GM23338 (cell line): ENCODE measurements at regions not wholly inside any gene's neighbourhood (a gene's known extent, or its start where the extent isn't known, plus 50 kb on each side); places are given as distances from the start of the nearest gene placed in this dataset.

Experiments used
- ATAC-seq: fragments of 200-7000 bp; cut with Tn5 transposase; 3 replicates; pipeline ENCODE4 v1.9.1; 2020
- DNase-seq: peaks from one replicate; pipeline ENCODE4 v3.0.0-alpha.2; 2015; ENCODE audit warnings: low spot score
- H2AFZ ChIP-seq: fragments of 200-600 bp; sonication (generic); 2 replicates; pipeline ENCODE4 v1.8.0; 2016; ENCODE audit warnings: antibody characterized with exemption, mild to moderate bottlenecking, moderate library complexity
- H3F3A ChIP-seq: fragments of 200-600 bp; sonication (generic); replicated peaks from 2 replicates; pipeline ENCODE4 v1.8.0; 2017; ENCODE audit warnings: antibody characterized with exemption, mixed run types, low read depth
- H3K27ac ChIP-seq: fragments of 200-600 bp; sonication (generic); 2 replicates; pipeline ENCODE4 v1.6.1; 2016; ENCODE audit warnings: low read depth
- H3K27me3 ChIP-seq: fragments of 200-600 bp; sonication (generic); 2 replicates; pipeline ENCODE4 v1.8.0; 2016; ENCODE audit warnings: mild to moderate bottlenecking, mixed run types, moderate library complexity; ENCODE audit not compliant: insufficient read depth
- H3K36me3 ChIP-seq: fragments of 200-600 bp; sonication (generic); 2 replicates; pipeline ENCODE4 v1.8.0; 2016; ENCODE audit warnings: mild to moderate bottlenecking; ENCODE audit not compliant: insufficient read depth
- H3K4me1 ChIP-seq: fragments of 200-600 bp; sonication (generic); 2 replicates; pipeline ENCODE4 v1.8.0; 2016; ENCODE audit warnings: mild to moderate bottlenecking, moderate library complexity; ENCODE audit not compliant: insufficient read depth
- H3K4me2 ChIP-seq: fragments of 200-600 bp; sonication (generic); 2 replicates; pipeline ENCODE4 v1.7.1; 2017; ENCODE audit warnings: mixed run types
- H3K4me3 ChIP-seq: fragments of 200-600 bp; sonication (generic); 2 replicates; pipeline ENCODE4 v1.6.1; 2016; ENCODE audit warnings: mixed run types
- H3K79me2 ChIP-seq: fragments of 200-600 bp; sonication (generic); replicated peaks from 2 replicates; pipeline ENCODE4 v1.8.0; 2017; ENCODE audit warnings: mild to moderate bottlenecking; ENCODE audit not compliant: insufficient read depth
- H3K9me2 ChIP-seq: fragments of 200-600 bp; sonication (generic); 2 replicates; pipeline ENCODE4 v1.8.0; 2017; ENCODE audit not compliant: insufficient read depth
- H4K20me1 ChIP-seq: fragments of 200-600 bp; sonication (generic); replicated peaks from 2 replicates; pipeline ENCODE4 v1.8.0; 2017; ENCODE audit warnings: mild to moderate bottlenecking; ENCODE audit not compliant: insufficient read depth
- H3K27ac Mint-ChIP-seq: 2 replicates; pipeline ENCODE4 v1.8.0; 2020; ENCODE audit warnings: inconsistent platforms, mild to moderate bottlenecking, moderate library complexity, mixed read lengths
- H3K27me3 Mint-ChIP-seq: 3 replicates; pipeline ENCODE4 v1.8.0; 2022; ENCODE audit warnings: low read depth, mild to moderate bottlenecking, moderate library complexity, mixed read lengths, inconsistent platforms; ENCODE audit not compliant: insufficient read depth, poor library complexity
- H3K36me3 Mint-ChIP-seq: 3 replicates; pipeline ENCODE4 v1.8.0; 2021; ENCODE audit warnings: low read depth, mild to moderate bottlenecking, inconsistent platforms, moderate library complexity, mixed read lengths
- H3K4me1 Mint-ChIP-seq: 3 replicates; pipeline ENCODE4 v1.8.0; 2020; ENCODE audit warnings: mild to moderate bottlenecking, inconsistent platforms, mixed read lengths
- H3K4me3 Mint-ChIP-seq: 3 replicates; pipeline ENCODE4 v1.8.0; 2021; ENCODE audit warnings: moderate library complexity, mild to moderate bottlenecking, inconsistent platforms, mixed read lengths
- H3K9me3 Mint-ChIP-seq: 3 replicates; pipeline ENCODE4 v1.8.0; 2020; ENCODE audit warnings: moderate library complexity, mild to moderate bottlenecking, inconsistent platforms, mixed read lengths
- CREB1 ChIP-seq: fragments of 250-450 bp; sonication (Bioruptor Pico); IDR thresholded peaks from 2 replicates; pipeline ENCODE4 v1.5.0; 2020; ENCODE audit warnings: low read depth, mild to moderate bottlenecking, moderate library complexity
- CTCF ChIP-seq, 2 experiments: fragments of 200-600 bp in 1 of 2; sonication (generic) in 1 of 2; conservative IDR thresholded peaks; 2 replicates each; pipeline versions ENCODE4 v1.5.1 to v1.6.1; 2016 to 2017; ENCODE audit warnings: antibody characterized with exemption in 2 of 2, low read depth in 2 of 2, mild to moderate bottlenecking in 2 of 2, moderate library complexity in 1 of 2
- EZH2 ChIP-seq: fragments of 200-600 bp; sonication (generic); IDR thresholded peaks from one replicate; pipeline ENCODE4 v1.8.0; 2017; ENCODE audit warnings: antibody characterized with exemption, mild to moderate bottlenecking, low read depth; ENCODE audit not compliant: unreplicated experiment
- EZH2phosphoT487 ChIP-seq: fragments of 200-600 bp; sonication (generic); IDR thresholded peaks from one replicate; pipeline ENCODE4 v1.8.1; 2018; ENCODE audit warnings: antibody characterized with exemption; ENCODE audit not compliant: unreplicated experiment
- NANOG ChIP-seq: IDR thresholded peaks from 2 replicates; pipeline ENCODE4 v1.6.1; 2016; ENCODE audit warnings: antibody characterized with exemption, borderline replicate concordance
- REST ChIP-seq: IDR thresholded peaks from one replicate; pipeline ENCODE4 v1.6.1; 2018; ENCODE audit warnings: antibody characterized with exemption; ENCODE audit not compliant: unreplicated experiment
- STAT1 ChIP-seq: IDR thresholded peaks from one replicate; pipeline ENCODE4 v1.6.1; 2016; ENCODE audit warnings: antibody characterized with exemption; ENCODE audit not compliant: unreplicated experiment
- ZNF114 ChIP-seq: fragments of 250-450 bp; sonication (Bioruptor Pico); IDR thresholded peaks from 2 replicates; pipeline ENCODE4 v1.5.0; 2020; ENCODE audit warnings: mild to moderate bottlenecking, moderate library complexity
- TF ChIP-seq, protein P1 (sequence below): IDR thresholded peaks from 2 replicates; pipeline ENCODE4 v1.6.1; 2016; ENCODE audit warnings: antibody characterized with exemption

DNA sequence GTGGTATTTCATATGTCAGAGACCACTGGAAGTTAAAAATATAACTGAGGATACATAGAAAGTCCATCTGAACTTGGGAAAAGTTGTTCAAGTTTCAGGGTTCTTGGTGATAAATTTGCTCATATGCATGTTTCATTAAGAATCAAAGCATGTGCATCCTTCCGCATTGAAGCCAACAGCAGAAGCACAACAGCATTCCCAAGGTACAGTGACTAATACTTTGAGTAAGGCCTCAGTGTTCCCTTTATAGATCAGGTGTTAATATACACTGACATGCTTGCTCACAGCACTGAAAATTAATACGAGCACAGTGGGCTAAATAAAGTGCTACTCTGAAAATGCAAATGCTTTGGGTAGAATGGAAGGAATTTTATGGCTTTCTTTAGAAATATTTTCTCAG lies 691.1 kb downstream of the METTL15 start:
- H3K27me3 ChIP-seq: no peaks in the 10 kb centered on the region
- no peak overlapping the region for H3K4me3 ChIP-seq
- Mint-ChIP-seq H3K4me3 (no peak overlapping the region), H3K9me3 (no peaks in the 10 kb centered on the region), H3K27ac (no peak overlapping the region), H3K36me3 (no peaks in the 10 kb centered on the region; the same call in 2 of the 3 replicates), H3K4me1 (peaks cover 21% of the 10 kb centered on the region), H3K27me3 (no peaks in the 10 kb centered on the region)
- no peaks in the 10 kb centered on the region for H3K36me3 ChIP-seq
- no peaks in the 10 kb centered on the region for H3F3A ChIP-seq
- no peak overlapping the region for H3K4me2 ChIP-seq
- H2AFZ ChIP-seq: no peak overlapping the region
- H3K27ac ChIP-seq: no peak overlapping the region
- no peaks in the 10 kb centered on the region for H3K9me2 ChIP-seq
- H4K20me1 ChIP-seq: no peaks in the 10 kb centered on the region
- ATAC-seq: no peak
- TF ChIP-seq CTCF (conservative IDR thresholded peaks at IDR 0.05; ENCODE audit: low read depth in 2 of 2) (no peak), NANOG (no peak)
- DNase-seq: no peak
- H3K4me1 ChIP-seq: peaks cover 17% of the 10 kb centered on the region
- H3K79me2 ChIP-seq: no peaks in the 10 kb centered on the region

- 0 out of 2 replicates have a peak, but pooled peaks cover under 1% of the 10 kb centered on the region for H3K9me2 ChIP-seq
- H3K4me2 ChIP-seq: no peak overlapping the region
- peaks cover 23% of the 10 kb centered on the region for H3K4me1 ChIP-seq
- Mint-ChIP-seq H3K27ac (no peak overlapping the region), H3K27me3 (no peaks in the 10 kb centered on the region), H3K36me3 (peaks cover 3% of the 10 kb centered on the region; the same call in 2 of the 3 replicates), H3K4me1 (peaks cover 31% of the 10 kb centered on the region), H3K4me3 (no peak overlapping the region), H3K9me3 (no peaks in the 10 kb centered on the region; the same call in 2 of the 3 replicates)
- TF ChIP-seq CREB1 (CRISPR knock-in tag) (no peak), EZH2phosphoT487 (no peak), STAT1 (no peak), EZH2 (no peak), ZNF114 (CRISPR knock-in tag) (no peak), REST (no peak)
- TF ChIP-seq, protein P1, sequence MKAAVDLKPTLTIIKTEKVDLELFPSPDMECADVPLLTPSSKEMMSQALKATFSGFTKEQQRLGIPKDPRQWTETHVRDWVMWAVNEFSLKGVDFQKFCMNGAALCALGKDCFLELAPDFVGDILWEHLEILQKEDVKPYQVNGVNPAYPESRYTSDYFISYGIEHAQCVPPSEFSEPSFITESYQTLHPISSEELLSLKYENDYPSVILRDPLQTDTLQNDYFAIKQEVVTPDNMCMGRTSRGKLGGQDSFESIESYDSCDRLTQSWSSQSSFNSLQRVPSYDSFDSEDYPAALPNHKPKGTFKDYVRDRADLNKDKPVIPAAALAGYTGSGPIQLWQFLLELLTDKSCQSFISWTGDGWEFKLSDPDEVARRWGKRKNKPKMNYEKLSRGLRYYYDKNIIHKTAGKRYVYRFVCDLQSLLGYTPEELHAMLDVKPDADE: no peak
- H3K27me3 ChIP-seq: no peaks in the 10 kb centered on the region
- DNase-seq (no peak), ATAC-seq (no peak)
- no peaks in the 10 kb centered on the region for H3K79me2 ChIP-seq
- no peak overlapping the region for H3K4me3 ChIP-seq
- H3K36me3 ChIP-seq: no peaks in the 10 kb centered on the region
- no peaks in the 10 kb centered on the region for H3F3A ChIP-seq
- no peak overlapping the region for H2AFZ ChIP-seq
- H3K27ac ChIP-seq: no peak overlapping the region
- no peaks in the 10 kb centered on the region for H4K20me1 ChIP-seq
These were observed 690.1 kb downstream of the METTL15 start for GRCh38 chr11:28798286-28798685.
